Gastrocnemius medialis (tissue), 4 donors: ENCODE measurements at regions not wholly inside any gene's neighbourhood (a gene's known extent, or its start where the extent isn't known, plus 50 kb on each side); places are given as distances from the start of the nearest gene placed in this dataset.
"Not testable (repeated sequence)": the region's sequence is repeated elsewhere in the genome, so short reads cannot be mapped to it uniquely, and the experiment has no call there.

Experiments
- POLR2A ChIP-seq, 2 donors: fragments of 450-650 bp; IDR thresholded peaks; one replicate each; pipeline ENCODE4 v1.6.1; 2017; ENCODE audit warnings: antibody characterized with exemption in 2 of 2, mild to moderate bottlenecking in 2 of 2, moderate library complexity in 2 of 2
- TF ChIP-seq, protein P1 (sequence below), 5 experiments: fragments of 450-650 bp in 3 of 5; fragments of 200-600 bp in 2 of 5; sonication (generic) in 2 of 5; IDR thresholded peaks in 4 of 5; conservative IDR thresholded peaks in 1 of 5; 1 replicate in 4 of 5; 2 replicates in 1 of 5; pipeline ENCODE4 v1.5.1; 2016 to 2019; ENCODE audit warnings: antibody characterized with exemption in 5 of 5, mild to moderate bottlenecking in 3 of 5, moderate library complexity in 3 of 5

DNA sequence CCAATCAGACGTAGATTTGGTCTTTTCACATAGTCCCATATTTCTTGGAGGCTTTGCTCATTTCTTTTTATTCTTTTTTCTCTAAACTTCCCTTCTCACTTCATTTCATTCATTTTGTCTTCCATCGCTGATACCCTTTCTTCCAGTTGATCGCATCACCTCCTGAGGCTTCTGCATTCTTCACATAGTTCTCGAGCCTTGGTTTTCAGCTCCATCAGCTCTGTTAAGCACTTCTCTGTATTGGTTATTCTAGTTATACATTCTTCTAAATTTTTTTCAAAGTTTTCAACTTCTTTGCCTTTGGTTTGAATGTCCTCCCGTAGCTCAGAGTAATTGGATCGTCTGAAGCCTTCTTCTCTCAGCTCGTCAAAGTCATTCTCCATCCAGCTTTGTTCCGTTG is 250.5 kb downstream of the MDFIC start:
- TF ChIP-seq POLR2A (IDR thresholded peaks at IDR 0.05) = not testable (repeated sequence)
- TF ChIP-seq, protein P1, sequence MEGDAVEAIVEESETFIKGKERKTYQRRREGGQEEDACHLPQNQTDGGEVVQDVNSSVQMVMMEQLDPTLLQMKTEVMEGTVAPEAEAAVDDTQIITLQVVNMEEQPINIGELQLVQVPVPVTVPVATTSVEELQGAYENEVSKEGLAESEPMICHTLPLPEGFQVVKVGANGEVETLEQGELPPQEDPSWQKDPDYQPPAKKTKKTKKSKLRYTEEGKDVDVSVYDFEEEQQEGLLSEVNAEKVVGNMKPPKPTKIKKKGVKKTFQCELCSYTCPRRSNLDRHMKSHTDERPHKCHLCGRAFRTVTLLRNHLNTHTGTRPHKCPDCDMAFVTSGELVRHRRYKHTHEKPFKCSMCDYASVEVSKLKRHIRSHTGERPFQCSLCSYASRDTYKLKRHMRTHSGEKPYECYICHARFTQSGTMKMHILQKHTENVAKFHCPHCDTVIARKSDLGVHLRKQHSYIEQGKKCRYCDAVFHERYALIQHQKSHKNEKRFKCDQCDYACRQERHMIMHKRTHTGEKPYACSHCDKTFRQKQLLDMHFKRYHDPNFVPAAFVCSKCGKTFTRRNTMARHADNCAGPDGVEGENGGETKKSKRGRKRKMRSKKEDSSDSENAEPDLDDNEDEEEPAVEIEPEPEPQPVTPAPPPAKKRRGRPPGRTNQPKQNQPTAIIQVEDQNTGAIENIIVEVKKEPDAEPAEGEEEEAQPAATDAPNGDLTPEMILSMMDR (IDR thresholded peaks at IDR 0.05 in 4 of 5, conservative IDR thresholded peaks at IDR 0.05 in 1 of 5) = not testable (repeated sequence)
